Pancreas (tissue), 10 donors: ENCODE measurements at regions not wholly inside any gene's neighbourhood (a gene's known extent, or its start where the extent isn't known, plus 50 kb on each side); places are given as distances from the start of the nearest gene placed in this dataset.

Source experiments
- ATAC-seq, 4 donors: fragments of 200-7000 bp; cut with Tn5 transposase; one replicate each; pipeline versions ENCODE4 v1.8.0 to v1.9.1; 2020; ENCODE audit warnings: mild to moderate bottlenecking in 4 of 4, moderate library complexity in 4 of 4
- DNase-seq, 6 donors: peaks; one replicate each; pipeline ENCODE4 v3.0.0-alpha.2; 2020
- FAIRE-seq: peaks from 2 replicates; lab custom pipeline; 2012; peaks lifted over from hg19 to GRCh38; lab: Jason Lieb, UNC
- H3K27ac ChIP-seq, 4 donors: fragments of 200-600 bp; sonication (generic); 1 replicate in 3 of 4; 2 replicates in 1 of 4; pipeline versions ENCODE4 v1.5.0 to v1.8.0; 2020
- H3K27me3 ChIP-seq, 4 donors: fragments of 200-600 bp; one replicate each; pipeline ENCODE4 v1.8.0; 2021
- H3K36me3 ChIP-seq, 3 donors: fragments of 200-600 bp; sonication (generic) in 1 of 3; one replicate each; pipeline versions ENCODE4 v1.5.0 to v1.8.0; 2020 to 2021
- H3K4me1 ChIP-seq, 3 donors: fragments of 200-600 bp; one replicate each; pipeline ENCODE4 v1.8.0; 2021
- H3K4me3 ChIP-seq, 4 donors: fragments of 200-600 bp; sonication (generic) in 2 of 4; one replicate each; pipeline versions ENCODE4 v1.5.0 to v1.8.0; 2020 to 2021
- H3K9me3 ChIP-seq, 4 donors: fragments of 200-600 bp; one replicate each; pipeline ENCODE4 v1.8.0; 2021
- CTCF ChIP-seq, 4 donors: fragments of 200-600 bp; sonication (generic) in 3 of 4; IDR thresholded peaks; one replicate each; pipeline versions ENCODE4 v1.5.0 to v1.8.0; 2021; ENCODE audit warnings: antibody characterized with exemption in 4 of 4
- WGBS, 2 donors: extraction: QIAGEN DNeasy Blood & Tissue Kit; methylation state at CpG; one replicate each; pipeline ENCODE4 v1.1.7; 2013; 5-methylcytosine and 5-hydroxymethylcytosine counted together
- intact Hi-C, 3 donors: fragments of 100-400 bp; cut with DNase I; formaldehyde crosslinking; loops; one replicate each; pipeline versions ENCODE4 v1.11.1 to v1.14.2; 2022
- donor health status: healthy with polysubstance abuse.
- donor health status: DM: no; HTN: no; CAD: no; lungs with moderate emphysema.
- donor health status: DM: no; HTN: no; CAD: no.
- donor health status: control.
- donor health status: control.
- donor health status: Bipolar disorder and iron deficiency.
- donor health status: DM: yes; HTN: yes; CAD: no.
- donor health status: DM: no; HTN: no; CAD: no.
- donor health status: DM: no; HTN: no; CAD: no.
- donor health status: DM: yes; HTN: yes; CAD: no.

- DNase-seq, result no peak
- H3K36me3 ChIP-seq, result no peaks in the 10 kb centered on the region
- peaks cover 0 to 6% (median 0%) of the 10 kb centered on the region in 3 donors for H3K4me1 ChIP-seq
- WGBS, 2 donors, result 90 to 91% methylated on average over 6 of the region's 6 CpGs
- no peak overlapping the region for H3K4me3 ChIP-seq
- H3K27me3 ChIP-seq, result no peaks in the 10 kb centered on the region
- no peak for TF ChIP-seq CTCF (IDR thresholded peaks at IDR 0.05)
- ATAC-seq, result no peak
- H3K9me3 ChIP-seq, result no peaks in the 10 kb centered on the region
- intact Hi-C loops, result no loop called here
- no peak for FAIRE-seq
- H3K27ac ChIP-seq, result no peak overlapping the region
Measured at GRCh38 chr14:89544636-89545301, 127.7 kb upstream of the FOXN3 start.

- FAIRE-seq (no peak), DNase-seq (peak in 4 of 6 donors; percentile 40 to 65 (median 50)), ATAC-seq (peak; percentile 69 to 87 (median 80))
- Histone ChIP-seq H3K36me3 (no peaks in the 10 kb centered on the region), H3K9me3 (no peaks in the 10 kb centered on the region), H3K4me1 (peaks cover 0 to 6% (median 0%) of the 10 kb centered on the region in 3 donors), H3K27ac (no peak overlapping the region), H3K4me3 (no peak overlapping the region), H3K27me3 (no peaks in the 10 kb centered on the region)
- 8 to 18% methylated on average over 7 of the region's 7 CpGs for WGBS, 2 donors
- intact Hi-C loops, result no loop called here
- TF ChIP-seq CTCF (IDR thresholded peaks at IDR 0.05), result no peak
Measured at GRCh38 chr14:89543425-89543790, 126.4 kb upstream of the FOXN3 start.

- no peak for TF ChIP-seq CTCF (IDR thresholded peaks at IDR 0.05)
- H3K27ac ChIP-seq, result no peak overlapping the region
- intact Hi-C loops, result no loop called here
Measured at GRCh38 chr14:89542786-89543424, 125.9 kb upstream of the FOXN3 start.

GRCh38 chr14:89540830-89541470 lies 123.9 kb upstream of the FOXN3 start:
- FAIRE-seq (no peak), DNase-seq (no peak), ATAC-seq (no peak)
- TF ChIP-seq CTCF (IDR thresholded peaks at IDR 0.05), result no peak
- intact Hi-C loops, result no loop called here
- Histone ChIP-seq H3K27me3 (no peaks in the 10 kb centered on the region), H3K4me1 (peaks cover 0 to 6% (median 0%) of the 10 kb centered on the region in 3 donors), H3K27ac (peak overlapping the region in 1 of 4 donors; percentile 57), H3K4me3 (no peak overlapping the region), H3K9me3 (no peaks in the 10 kb centered on the region), H3K36me3 (no peaks in the 10 kb centered on the region)
- 87% methylated on average over 5 of the region's 5 CpGs for WGBS, 2 donors

More at GRCh38 chr14:89542786-89543424, 125.9 kb upstream of the FOXN3 start:
- H3K27me3 ChIP-seq, result no peaks in the 10 kb centered on the region
- DNase-seq, result no peak
- no peak overlapping the region for H3K4me3 ChIP-seq
- no peaks in the 10 kb centered on the region for H3K36me3 ChIP-seq
- 41 to 54% methylated on average over 4 of the region's 4 CpGs for WGBS, 2 donors
- no peaks in the 10 kb centered on the region for H3K9me3 ChIP-seq
- ATAC-seq, result peak in 2 of 4 donors; percentile 8 to 15
- H3K4me1 ChIP-seq, result peaks cover 0 to 6% (median 0%) of the 10 kb centered on the region in 3 donors
- FAIRE-seq, result no peak
